ENCODE measurements at regions not wholly inside any gene's neighbourhood (a gene's known extent, or its start where the extent isn't known, plus 50 kb on each side); places are given as distances from the start of the nearest gene placed in this dataset.

GRCh38 chr18:7492385-7492784 lies 74.7 kb upstream of the PTPRM start:
- DNase-seq = no peak

- DNase-seq = no peak
Observed at GRCh38 chr18:7497081-7497480, 70.0 kb upstream of the PTPRM start.

- no peak for DNase-seq
Observed at GRCh38 chr18:7511106-7511505, 56.0 kb upstream of the PTPRM start.

- no peak for DNase-seq
Observed at GRCh38 chr18:7512348-7512747, 54.8 kb upstream of the PTPRM start.

DNA sequence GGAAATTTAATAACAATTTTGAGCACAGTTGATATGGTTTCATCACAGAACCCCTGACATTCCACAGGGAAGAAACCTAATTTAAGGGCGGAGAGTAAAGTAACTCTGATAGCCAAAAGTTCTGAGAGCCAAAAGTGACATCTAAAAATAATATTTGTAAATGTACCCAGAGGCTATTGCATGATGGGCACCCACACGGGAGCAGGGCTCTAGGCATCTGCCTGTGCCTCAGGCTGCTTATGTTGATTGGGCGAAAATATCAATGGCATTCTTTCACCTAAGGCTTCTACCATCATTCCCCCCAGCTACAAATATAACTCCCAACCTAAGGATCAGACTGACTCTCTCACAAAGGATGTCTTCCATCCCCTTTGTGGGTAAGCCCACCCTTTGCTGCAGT lies 54.1 kb upstream of the PTPRM start:
- no peak for DNase-seq

DNA sequence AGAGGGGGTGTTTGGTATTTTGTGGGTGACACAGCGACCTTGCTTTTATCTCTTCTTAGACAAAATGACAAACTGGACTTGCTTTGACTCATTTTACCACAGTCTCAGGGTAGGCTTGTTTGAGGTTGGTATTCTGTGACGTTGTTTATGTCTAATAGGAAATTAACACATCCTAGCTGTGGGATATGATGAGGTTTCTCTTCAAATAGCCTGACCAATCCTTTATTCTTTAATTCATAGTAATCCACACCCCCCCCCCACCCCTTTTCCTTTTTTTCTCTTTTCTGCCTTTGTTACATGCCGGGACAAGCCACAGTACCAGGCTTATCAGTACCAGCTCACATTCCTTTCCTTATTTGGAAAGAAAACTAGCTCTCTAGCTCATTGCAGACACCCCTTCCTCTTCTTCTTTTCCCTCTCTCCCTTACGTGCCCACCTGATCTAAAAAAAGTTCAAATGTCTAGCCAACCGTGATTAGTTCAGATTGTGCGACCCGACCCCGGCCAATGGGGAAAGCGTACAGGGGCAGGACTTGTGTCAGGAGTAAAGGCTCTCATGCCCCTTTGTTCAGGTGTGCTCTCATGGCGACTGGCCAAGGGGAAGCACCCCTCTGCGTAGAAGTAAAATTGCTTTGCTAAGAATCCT lies 52.2 kb upstream of the PTPRM start:
- DNase-seq = no peak

GRCh38 chr18:7516266-7517117 lies 50.6 kb upstream of the PTPRM start:
- no peak for DNase-seq
